HUES48 (cell line): ENCODE measurements at regions not wholly inside any gene's neighbourhood (a gene's known extent, or its start where the extent isn't known, plus 50 kb on each side); places are given as distances from the start of the nearest gene placed in this dataset.
"Not testable (repeated sequence)": the region's sequence is repeated elsewhere in the genome, so short reads cannot be mapped to it uniquely, and the experiment has no call there.

Source experiments
- H3K27ac ChIP-seq: one replicate; pipeline ENCODE4 v1.7.0; 2013; ENCODE audit warnings: low read depth, low read length, inconsistent platforms
- H3K27me3 ChIP-seq: 2 replicates; pipeline ENCODE4 v1.6.1; 2013; ENCODE audit warnings: mild to moderate bottlenecking, low read length; ENCODE audit not compliant: control insufficient read depth, insufficient read depth
- H3K36me3 ChIP-seq: 2 replicates; pipeline ENCODE4 v1.6.1; 2013; ENCODE audit warnings: low read length; ENCODE audit not compliant: control insufficient read depth, insufficient read depth
- H3K4me1 ChIP-seq: 2 replicates; pipeline ENCODE4 v1.6.1; 2013; ENCODE audit warnings: mild to moderate bottlenecking, low read length; ENCODE audit not compliant: control insufficient read depth, insufficient read depth
- H3K4me3 ChIP-seq: 2 replicates; pipeline ENCODE4 v1.5.1; 2013; ENCODE audit warnings: mild to moderate bottlenecking, low read depth, low read length
- H3K9ac ChIP-seq: 2 replicates; pipeline ENCODE4 v1.6.1; 2013; ENCODE audit warnings: mild to moderate bottlenecking, low read depth, low read length, moderate library complexity
- H3K9me3 ChIP-seq: 2 replicates; pipeline ENCODE4 v1.6.1; 2013; ENCODE audit warnings: low read length; ENCODE audit not compliant: control insufficient read depth, insufficient read depth

- Histone ChIP-seq H3K27me3 (no peaks in the 10 kb centered on the region), H3K27ac (no peak overlapping the region), H3K36me3 (no peaks in the 10 kb centered on the region), H3K9ac (no peak overlapping the region), H3K4me1 (no peaks in the 10 kb centered on the region), H3K9me3 (no peaks in the 10 kb centered on the region), H3K4me3 (no peak overlapping the region)
Observed at GRCh38 chr2:14977021-14977420, 344.5 kb downstream of the LRATD1 start.

GRCh38 chr2:14978845-14979244 lies 346.3 kb downstream of the LRATD1 start:
- Histone ChIP-seq H3K9ac (no peak overlapping the region), H3K4me3 (no peak overlapping the region), H3K27ac (no peak overlapping the region), H3K27me3 (no peaks in the 10 kb centered on the region), H3K9me3 (no peaks in the 10 kb centered on the region), H3K4me1 (no peaks in the 10 kb centered on the region), H3K36me3 (no peaks in the 10 kb centered on the region)

GRCh38 chr2:14982790-14983189 lies 350.3 kb downstream of the LRATD1 start:
- Histone ChIP-seq H3K9ac (no peak overlapping the region), H3K36me3 (no peaks in the 10 kb centered on the region), H3K4me1 (no peaks in the 10 kb centered on the region), H3K27ac (no peak overlapping the region), H3K27me3 (no peaks in the 10 kb centered on the region), H3K4me3 (no peak overlapping the region), H3K9me3 (no peaks in the 10 kb centered on the region)

GRCh38 chr2:14988600-14988999 lies 356.1 kb downstream of the LRATD1 start:
- H3K36me3 ChIP-seq = no peaks in the 10 kb centered on the region
- no peaks in the 10 kb centered on the region for H3K4me1 ChIP-seq
- no peaks in the 10 kb centered on the region for H3K9me3 ChIP-seq
- no peaks in the 10 kb centered on the region for H3K27me3 ChIP-seq
- H3K4me3 ChIP-seq = no peak overlapping the region
- no peak overlapping the region for H3K9ac ChIP-seq
- H3K27ac ChIP-seq = no peak overlapping the region

- Histone ChIP-seq H3K27me3 (no peaks in the 10 kb centered on the region), H3K36me3 (no peaks in the 10 kb centered on the region), H3K4me3 (no peak overlapping the region), H3K9ac (no peak overlapping the region), H3K9me3 (no peaks in the 10 kb centered on the region), H3K27ac (no peak overlapping the region), H3K4me1 (no peaks in the 10 kb centered on the region)
Observed at GRCh38 chr2:14991723-14992122, 359.2 kb downstream of the LRATD1 start.

- H3K4me1 ChIP-seq = no peaks in the 10 kb centered on the region
- H3K27me3 ChIP-seq = no peaks in the 10 kb centered on the region
- H3K27ac ChIP-seq = no peak overlapping the region
- no peak overlapping the region for H3K4me3 ChIP-seq
- H3K9ac ChIP-seq = no peak overlapping the region
- no peaks in the 10 kb centered on the region for H3K36me3 ChIP-seq
- H3K9me3 ChIP-seq = no peaks in the 10 kb centered on the region
Observed at GRCh38 chr2:14994721-14995120, 362.2 kb downstream of the LRATD1 start.

- H3K27ac ChIP-seq = no peak overlapping the region
- H3K36me3 ChIP-seq = no peaks in the 10 kb centered on the region
- no peaks in the 10 kb centered on the region for H3K9me3 ChIP-seq
- no peaks in the 10 kb centered on the region for H3K27me3 ChIP-seq
- H3K4me1 ChIP-seq = no peaks in the 10 kb centered on the region
- H3K9ac ChIP-seq = no peak overlapping the region
- no peak overlapping the region for H3K4me3 ChIP-seq
Observed at GRCh38 chr2:14996351-14997014, 364.0 kb downstream of the LRATD1 start.

- no peaks in the 10 kb centered on the region for H3K36me3 ChIP-seq
- no peaks in the 10 kb centered on the region for H3K9me3 ChIP-seq
- H3K4me1 ChIP-seq = no peaks in the 10 kb centered on the region
- H3K27me3 ChIP-seq = no peaks in the 10 kb centered on the region
- H3K27ac ChIP-seq = no peak overlapping the region
- no peak overlapping the region for H3K4me3 ChIP-seq
- H3K9ac ChIP-seq = no peak overlapping the region
Observed at GRCh38 chr2:14998546-14998945, 366.0 kb downstream of the LRATD1 start.

- no peaks in the 10 kb centered on the region for H3K27me3 ChIP-seq
- no peaks in the 10 kb centered on the region for H3K36me3 ChIP-seq
- H3K4me1 ChIP-seq = no peaks in the 10 kb centered on the region
- no peak overlapping the region for H3K9ac ChIP-seq
- no peaks in the 10 kb centered on the region for H3K9me3 ChIP-seq
- no peak overlapping the region for H3K27ac ChIP-seq
- no peak overlapping the region for H3K4me3 ChIP-seq
Observed at GRCh38 chr2:14999114-14999661, 366.7 kb downstream of the LRATD1 start.

- H3K27me3 ChIP-seq, H3K27ac ChIP-seq, H3K36me3 ChIP-seq, H3K9ac ChIP-seq, H3K4me1 ChIP-seq, H3K9me3 ChIP-seq, H3K4me3 ChIP-seq: not testable (repeated sequence)
Observed at GRCh38 chr2:15002519-15002918, 370.0 kb downstream of the LRATD1 start.

- Histone ChIP-seq H3K4me1 (no peaks in the 10 kb centered on the region), H3K9me3 (no peaks in the 10 kb centered on the region), H3K27ac (no peak overlapping the region)
Observed at GRCh38 chr2:15006667-15007066, 374.1 kb downstream of the LRATD1 start.

More at GRCh38 chr2:15006667-15007066, 374.1 kb downstream of the LRATD1 start:
- Histone ChIP-seq H3K27me3 (no peaks in the 10 kb centered on the region), H3K9ac (no peak overlapping the region), H3K4me3 (no peak overlapping the region), H3K36me3 (no peaks in the 10 kb centered on the region)
